Breast epithelium (tissue), 4 donors: ENCODE measurements at regions not wholly inside any gene's neighbourhood (a gene's known extent, or its start where the extent isn't known, plus 50 kb on each side); places are given as distances from the start of the nearest gene placed in this dataset.

Experiments used
- DNase-seq, 2 donors: peaks; one replicate each; pipeline ENCODE4 v3.0.0-alpha.2; 2019; ENCODE audit warnings: low spot score in 2 of 2
- H3K27ac ChIP-seq, 2 donors: fragments of 200-600 bp; sonication (generic) in 1 of 2; one replicate each; pipeline ENCODE4 v1.5.1; 2016 to 2019; ENCODE audit warnings: mild to moderate bottlenecking in 1 of 2
- H3K27me3 ChIP-seq, 2 donors: fragments of 200-600 bp; sonication (generic) in 1 of 2; one replicate each; pipeline versions ENCODE4 v1.5.1 to v1.6.0; 2017 to 2019; ENCODE audit warnings: control low read depth in 1 of 2, mild to moderate bottlenecking in 1 of 2
- H3K36me3 ChIP-seq: fragments of 200-600 bp; one replicate; pipeline ENCODE4 v1.5.1; 2019
- H3K4me1 ChIP-seq, 2 donors: fragments of 200-600 bp; sonication (generic); one replicate each; pipeline ENCODE4 v1.5.1; 2016 to 2019; ENCODE audit warnings: control low read depth in 1 of 2
- H3K4me3 ChIP-seq, 3 donors: fragments of 200-600 bp; sonication (generic); 1 replicate in 2 of 3; 2 replicates in 1 of 3; pipeline ENCODE4 v1.5.1; 2016 to 2019; ENCODE audit warnings: mild to moderate bottlenecking in 3 of 3, moderate library complexity in 2 of 3
- H3K9me3 ChIP-seq, 2 donors: fragments of 200-600 bp; sonication (generic) in 1 of 2; one replicate each; pipeline ENCODE4 v1.5.1; 2016 to 2019; ENCODE audit warnings: control low read depth in 1 of 2
- CTCF ChIP-seq, 3 donors: fragments of 450-650 bp; IDR thresholded peaks; one replicate each; pipeline ENCODE4 v1.5.1; 2016 to 2017; ENCODE audit warnings: antibody characterized with exemption in 3 of 3, mild to moderate bottlenecking in 3 of 3, moderate library complexity in 3 of 3
- POLR2A ChIP-seq: fragments of 450-650 bp; IDR thresholded peaks from one replicate; pipeline ENCODE4 v1.6.1; 2016; ENCODE audit warnings: antibody characterized with exemption, mild to moderate bottlenecking, moderate library complexity
- POLR2AphosphoS5 ChIP-seq, 3 donors: sonication (generic); formaldehyde crosslinking; IDR thresholded peaks; one replicate each; pipeline ENCODE4 v1.6.1; 2017; ENCODE audit warnings: antibody characterized with exemption in 3 of 3
- intact Hi-C: fragments of 100-400 bp; cut with DNase I; formaldehyde crosslinking; loops from one replicate; pipeline ENCODE4 v1.15.1; 2023; ENCODE audit warnings: low total_unique reads

GRCh38 chr4:144313370-144313769 lies 172.9 kb upstream of the GYPA start:
- no peak for TF ChIP-seq POLR2AphosphoS5 (IDR thresholded peaks at IDR 0.05)
- no peak for TF ChIP-seq POLR2A
- TF ChIP-seq CTCF (IDR thresholded peaks at IDR 0.05): no peak
- no peaks in the 10 kb centered on the region for H3K4me1 ChIP-seq
- H3K36me3 ChIP-seq: no peaks in the 10 kb centered on the region
- H3K27ac ChIP-seq: no peak overlapping the region
- peaks cover 12 to 30% of the 10 kb centered on the region in 2 donors for H3K9me3 ChIP-seq
- intact Hi-C loops: no loop called here
- H3K4me3 ChIP-seq: no peak overlapping the region
- no peaks in the 10 kb centered on the region for H3K27me3 ChIP-seq
- DNase-seq: no peak

- intact Hi-C loops: no loop called here
- TF ChIP-seq CTCF (IDR thresholded peaks at IDR 0.05) (no peak), POLR2A (no peak), POLR2AphosphoS5 (IDR thresholded peaks at IDR 0.05) (no peak)
These were observed 176.4 kb upstream of the GYPA start for GRCh38 chr4:144316869-144317268.

GRCh38 chr4:144318797-144319196 lies 178.3 kb upstream of the GYPA start:
- DNase-seq: no peak
- Histone ChIP-seq H3K36me3 (no peaks in the 10 kb centered on the region), H3K4me3 (no peak overlapping the region), H3K4me1 (no peaks in the 10 kb centered on the region), H3K27me3 (no peaks in the 10 kb centered on the region), H3K27ac (no peak overlapping the region), H3K9me3 (peaks cover 11 to 27% of the 10 kb centered on the region in 2 donors)
- intact Hi-C loops: no loop called here
- TF ChIP-seq POLR2AphosphoS5 (IDR thresholded peaks at IDR 0.05) (no peak), POLR2A (no peak), CTCF (IDR thresholded peaks at IDR 0.05) (no peak)

More at GRCh38 chr4:144316869-144317268, 176.4 kb upstream of the GYPA start:
- no peaks in the 10 kb centered on the region for H3K27me3 ChIP-seq
- peaks cover 12 to 30% of the 10 kb centered on the region in 2 donors for H3K9me3 ChIP-seq
- DNase-seq: no peak
- H3K27ac ChIP-seq: no peak overlapping the region
- H3K4me1 ChIP-seq: no peaks in the 10 kb centered on the region
- H3K36me3 ChIP-seq: no peaks in the 10 kb centered on the region
- no peak overlapping the region for H3K4me3 ChIP-seq

GRCh38 chr4:144336633-144337032 lies 196.1 kb upstream of the GYPA start:
- intact Hi-C loops: no loop called here
- no peak for DNase-seq
- Histone ChIP-seq H3K36me3 (no peaks in the 10 kb centered on the region), H3K27ac (no peak overlapping the region), H3K27me3 (no peaks in the 10 kb centered on the region), H3K4me3 (no peak overlapping the region), H3K4me1 (no peaks in the 10 kb centered on the region), H3K9me3 (no peaks in the 10 kb centered on the region)
- no peak for TF ChIP-seq CTCF (IDR thresholded peaks at IDR 0.05)
- TF ChIP-seq POLR2AphosphoS5 (IDR thresholded peaks at IDR 0.05): no peak
- TF ChIP-seq POLR2A: no peak

GRCh38 chr4:144338148-144338547 lies 197.6 kb upstream of the GYPA start:
- H3K36me3 ChIP-seq: no peaks in the 10 kb centered on the region
- H3K4me1 ChIP-seq: no peaks in the 10 kb centered on the region
- no peaks in the 10 kb centered on the region for H3K9me3 ChIP-seq
- no peak for DNase-seq
- H3K27me3 ChIP-seq: no peaks in the 10 kb centered on the region
- intact Hi-C loops: no loop called here
- no peak overlapping the region for H3K4me3 ChIP-seq
- H3K27ac ChIP-seq: no peak overlapping the region
- TF ChIP-seq POLR2AphosphoS5 (IDR thresholded peaks at IDR 0.05) (no peak), CTCF (IDR thresholded peaks at IDR 0.05) (no peak), POLR2A (no peak)
